ENCODE measurements at regions not wholly inside any gene's neighbourhood (a gene's known extent, or its start where the extent isn't known, plus 50 kb on each side); places are given as distances from the start of the nearest gene placed in this dataset.

DNA sequence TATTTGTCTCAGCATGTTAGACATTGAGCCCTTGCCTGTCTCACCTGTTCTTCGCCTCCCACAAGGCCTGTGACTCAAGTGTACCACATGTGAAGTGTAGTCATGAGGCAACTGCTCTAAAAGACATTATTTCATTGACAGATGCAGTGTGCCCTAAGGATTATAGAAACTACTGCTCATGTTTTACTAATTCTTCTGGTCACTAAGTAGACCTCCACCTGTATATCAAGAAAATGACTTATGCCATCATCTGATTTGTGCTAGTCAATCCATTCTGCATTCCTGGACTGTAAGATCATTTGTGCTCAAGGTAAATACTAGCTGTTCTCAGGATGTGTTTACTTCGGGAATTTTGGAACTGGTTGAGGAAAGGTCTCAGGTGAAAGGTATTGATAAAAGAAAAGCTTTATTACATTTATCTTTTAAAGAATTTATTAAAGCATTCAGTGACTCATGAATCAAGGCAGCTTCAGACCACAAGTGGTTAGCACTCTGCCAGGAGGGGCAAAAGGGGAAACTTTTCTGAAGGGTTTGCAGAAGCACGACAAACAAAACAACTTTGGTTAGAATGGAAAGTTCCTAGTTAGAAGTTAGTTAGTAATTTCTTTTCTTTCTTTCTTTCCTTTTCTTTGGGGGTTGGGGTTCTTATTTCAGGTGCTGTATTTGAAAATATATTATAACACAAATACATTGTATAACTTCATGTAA is 465.3 kb upstream of the CBLB start:
- no peak overlapping the region for H3K27ac ChIP-seq
- FAIRE-seq = no peak

DNA sequence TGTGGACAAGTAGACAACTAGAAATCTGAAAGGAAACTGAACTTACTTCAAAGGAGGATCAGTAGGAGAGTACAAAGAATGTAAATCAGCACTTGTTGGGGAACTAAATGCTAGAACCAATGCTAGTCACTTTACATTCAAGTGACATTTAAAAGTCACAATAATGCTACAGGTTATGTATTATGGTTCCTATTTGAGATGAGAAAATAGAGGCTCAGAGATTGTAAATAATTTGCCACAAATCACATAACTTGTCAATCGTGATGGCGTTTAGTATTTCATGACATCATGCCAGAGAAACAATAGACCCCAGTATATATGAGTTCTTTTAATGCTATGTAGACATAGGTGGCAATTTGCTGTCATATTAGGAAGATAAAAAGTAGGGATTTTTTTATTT is 467.8 kb upstream of the CBLB start:
- Histone ChIP-seq H3K4me3 (no peak overlapping the region), H3K9me3 (no peaks in the 10 kb centered on the region), H3K27me3 (peaks cover 0 to 7% (median 0%) of the 10 kb centered on the region in 4 donors), H3K4me1 (no peaks in the 10 kb centered on the region), H3K27ac (no peak overlapping the region), H3K36me3 (no peaks in the 10 kb centered on the region)
- 31 to 44% methylated on average over 2 of the region's 2 CpGs for WGBS, 2 donors
- intact Hi-C loops (cut with DNase I) = no loop called here
- ATAC-seq (no peak), FAIRE-seq (no peak), DNase-seq (no peak)
- TF ChIP-seq, protein P1, sequence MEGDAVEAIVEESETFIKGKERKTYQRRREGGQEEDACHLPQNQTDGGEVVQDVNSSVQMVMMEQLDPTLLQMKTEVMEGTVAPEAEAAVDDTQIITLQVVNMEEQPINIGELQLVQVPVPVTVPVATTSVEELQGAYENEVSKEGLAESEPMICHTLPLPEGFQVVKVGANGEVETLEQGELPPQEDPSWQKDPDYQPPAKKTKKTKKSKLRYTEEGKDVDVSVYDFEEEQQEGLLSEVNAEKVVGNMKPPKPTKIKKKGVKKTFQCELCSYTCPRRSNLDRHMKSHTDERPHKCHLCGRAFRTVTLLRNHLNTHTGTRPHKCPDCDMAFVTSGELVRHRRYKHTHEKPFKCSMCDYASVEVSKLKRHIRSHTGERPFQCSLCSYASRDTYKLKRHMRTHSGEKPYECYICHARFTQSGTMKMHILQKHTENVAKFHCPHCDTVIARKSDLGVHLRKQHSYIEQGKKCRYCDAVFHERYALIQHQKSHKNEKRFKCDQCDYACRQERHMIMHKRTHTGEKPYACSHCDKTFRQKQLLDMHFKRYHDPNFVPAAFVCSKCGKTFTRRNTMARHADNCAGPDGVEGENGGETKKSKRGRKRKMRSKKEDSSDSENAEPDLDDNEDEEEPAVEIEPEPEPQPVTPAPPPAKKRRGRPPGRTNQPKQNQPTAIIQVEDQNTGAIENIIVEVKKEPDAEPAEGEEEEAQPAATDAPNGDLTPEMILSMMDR (IDR thresholded peaks at IDR 0.05) = no peak

More for the DNA sequence above, 465.3 kb upstream of the CBLB start:
- 36 to 43% methylated on average over 3 of the region's 3 CpGs for WGBS, 2 donors
- Histone ChIP-seq H3K36me3 (no peaks in the 10 kb centered on the region), H3K9me3 (no peaks in the 10 kb centered on the region), H3K27me3 (no peaks in the 10 kb centered on the region), H3K4me3 (no peak overlapping the region), H3K4me1 (no peaks in the 10 kb centered on the region)
- ATAC-seq (peak in 2 of 4 donors; percentile 21 to 39), DNase-seq (no peak)
- TF ChIP-seq, protein P1 (IDR thresholded peaks at IDR 0.05) = no peak
- intact Hi-C loops (cut with DNase I) = no loop called here

DNA sequence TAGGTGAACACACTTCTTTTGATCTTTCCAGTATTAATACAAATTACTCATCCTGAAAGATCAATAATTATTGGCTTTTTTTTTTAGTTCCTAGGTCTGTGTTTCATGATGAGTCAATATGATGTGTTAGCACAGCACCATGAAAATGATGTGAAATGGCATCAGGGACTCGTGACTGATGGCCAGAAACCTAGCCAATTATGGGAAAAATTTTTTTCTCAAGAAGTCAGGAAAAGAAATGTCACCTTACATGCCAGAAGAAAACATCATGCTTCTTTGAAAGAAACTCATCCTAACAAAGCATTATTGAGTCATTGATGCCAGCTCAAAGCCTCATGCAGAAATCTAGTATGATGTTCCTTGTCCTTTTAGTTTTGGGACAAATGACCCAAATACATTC is 468.3 kb upstream of the CBLB start:
- TF ChIP-seq, protein P1 (IDR thresholded peaks at IDR 0.05) = no peak
- peaks cover 0 to 7% (median 0%) of the 10 kb centered on the region in 4 donors for H3K27me3 ChIP-seq
- WGBS, 2 donors = 24 to 25% methylated on average over 1 of the region's 1 CpG
- DNase-seq = no peak
- FAIRE-seq = no peak
- intact Hi-C loops (cut with DNase I) = no loop called here
- no peak overlapping the region for H3K4me3 ChIP-seq
- H3K36me3 ChIP-seq = no peaks in the 10 kb centered on the region
- H3K4me1 ChIP-seq = no peaks in the 10 kb centered on the region
- no peak overlapping the region for H3K27ac ChIP-seq
- no peaks in the 10 kb centered on the region for H3K9me3 ChIP-seq
- no peak for ATAC-seq

DNA sequence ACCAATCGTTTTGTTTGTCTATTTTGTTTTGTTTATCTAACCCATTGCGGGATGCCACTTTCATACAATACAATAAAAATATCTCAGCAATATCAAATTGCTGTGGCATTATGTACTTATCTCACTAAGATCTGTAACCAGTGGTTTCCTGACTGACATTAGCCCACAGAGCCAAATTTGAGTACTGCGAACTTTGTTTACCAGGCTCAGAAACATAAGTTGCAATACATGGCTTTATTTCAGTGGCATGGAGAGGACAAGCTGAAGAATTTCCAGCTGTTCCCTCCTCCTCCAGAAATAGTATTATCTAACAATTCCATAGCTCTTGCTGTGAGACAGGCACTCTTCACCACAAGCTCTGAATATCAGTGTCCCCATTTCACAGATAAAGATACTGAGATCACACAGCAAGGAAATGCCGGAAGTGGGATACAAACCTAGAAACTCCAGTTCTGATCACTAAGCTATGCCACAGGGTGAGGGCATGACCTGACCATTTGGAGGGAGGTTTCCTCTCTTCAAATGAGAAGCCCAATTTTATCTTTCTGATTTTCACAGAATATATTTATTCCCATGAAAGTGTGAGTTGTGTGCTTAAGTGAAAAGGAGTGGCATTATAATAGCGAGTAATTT is 469.9 kb upstream of the CBLB start:
- peaks cover 0 to 7% (median 0%) of the 10 kb centered on the region in 4 donors for H3K27me3 ChIP-seq
- intact Hi-C loops (cut with DNase I) = no loop called here
- H3K27ac ChIP-seq = no peak overlapping the region
- ATAC-seq = no peak
- H3K36me3 ChIP-seq = no peaks in the 10 kb centered on the region
- no peak overlapping the region for H3K4me3 ChIP-seq
- DNase-seq = no peak
- TF ChIP-seq, protein P1 (IDR thresholded peaks at IDR 0.05) = no peak
- FAIRE-seq = no peak
- 74 to 86% methylated on average over 5 of the region's 5 CpGs for WGBS, 2 donors
- H3K4me1 ChIP-seq = no peaks in the 10 kb centered on the region
- H3K9me3 ChIP-seq = no peaks in the 10 kb centered on the region

DNA sequence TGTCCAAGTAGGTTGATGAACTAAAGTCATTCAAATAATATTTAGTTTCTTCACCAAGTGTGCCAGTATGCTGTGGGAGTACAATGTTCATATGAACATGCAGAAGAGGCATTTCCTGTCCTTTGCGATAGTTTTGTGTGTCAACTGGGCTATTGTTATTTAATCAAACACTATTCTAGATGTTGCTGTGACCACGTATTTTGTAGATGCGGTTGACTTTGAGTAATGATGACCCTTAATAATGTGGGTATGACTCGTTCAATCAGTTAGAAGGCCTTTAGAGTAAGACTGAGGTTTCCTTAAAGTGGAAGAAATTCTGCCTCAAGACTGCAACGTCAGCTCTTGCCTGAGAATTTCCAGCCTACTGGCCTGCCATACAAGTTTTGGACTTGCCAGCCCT is 470.7 kb upstream of the CBLB start:
- H3K27ac ChIP-seq = no peak overlapping the region
- WGBS, 2 donors = 62 to 69% methylated on average over 5 of the region's 5 CpGs

More for the DNA sequence above, 470.7 kb upstream of the CBLB start:
- intact Hi-C loops (cut with DNase I) = no loop called here
- H3K4me3 ChIP-seq = no peak overlapping the region
- DNase-seq (no peak), ATAC-seq (no peak), FAIRE-seq (no peak)
- no peaks in the 10 kb centered on the region for H3K4me1 ChIP-seq
- H3K9me3 ChIP-seq = no peaks in the 10 kb centered on the region
- peaks cover 0 to 7% (median 0%) of the 10 kb centered on the region in 4 donors for H3K27me3 ChIP-seq
- H3K36me3 ChIP-seq = no peaks in the 10 kb centered on the region
- TF ChIP-seq, protein P1 (IDR thresholded peaks at IDR 0.05) = no peak

Measured in pancreas (tissue), 10 donors.